ENCODE measurements at regions not wholly inside any gene's neighbourhood (a gene's known extent, or its start where the extent isn't known, plus 50 kb on each side); places are given as distances from the start of the nearest gene placed in this dataset.

GRCh38 chr5:136418301-136418700, 53.0 kb upstream of the TRPC7 start:
- TF ChIP-seq MAX (IDR thresholded peaks at IDR 0.05; ENCODE audit: low read depth, low read length) (no peak), BHLHE40 (IDR thresholded peaks at IDR 0.05; ENCODE audit: borderline replicate concordance in 1 of 2, low read depth in 2 of 2, low read length in 1 of 2) (no peak), IRF3 (IDR thresholded peaks at IDR 0.05) (no peak), ZSCAN29 (IDR thresholded peaks at IDR 0.05) (no peak), E4F1 (IDR thresholded peaks at IDR 0.05; ENCODE audit: borderline replicate concordance, partially characterized antibody) (no peak), YY1 (IDR thresholded peaks at IDR 0.05; ENCODE audit: low read depth, low read length) (no peak), CTCF (IDR thresholded peaks at IDR 0.05 in 2 of 3, conservative IDR thresholded peaks at IDR 0.05 in 1 of 3; ENCODE audit: control insufficient read depth in 2 of 3, extremely low read depth in 1 of 3, insufficient read depth in 1 of 3, low read depth in 3 of 3, low read length in 3 of 3) (no peak), SIN3A (IDR thresholded peaks at IDR 0.05; ENCODE audit: low read depth, low read length) (no peak), IKZF1 (conservative IDR thresholded peaks at IDR 0.05) (no peak)

All from GM12878 (cell line).